Endothelial cell of umbilical vein (primary cell): ENCODE measurements at regions not wholly inside any gene's neighbourhood (a gene's known extent, or its start where the extent isn't known, plus 50 kb on each side); places are given as distances from the start of the nearest gene placed in this dataset.

Experiments
- BruUV-seq: library from RNA; stranded (reverse); fragments of 400-500 nt; replicated peaks from 2 replicates; lab custom pipeline; 2021; lab: Mats Ljungman, UMichigan
- CTCF ChIA-PET: fragments of 300-600, 350-600 bp; sonication (Branson Sonifier 250); formaldehyde crosslinking; loops from one replicate; lab custom pipeline; 2021; ENCODE audit warnings: antibody characterized with exemption, inconsistent platforms; lab: Charles Lee
- POLR2A ChIA-PET: fragments of 300-600, 350-600 bp; sonication (Branson Sonifier 250); formaldehyde crosslinking; loops from one replicate; lab custom pipeline; 2021; ENCODE audit warnings: antibody characterized with exemption, inconsistent platforms; lab: Charles Lee
- DNase-seq: peaks from one replicate; pipeline ENCODE4 v3.0.0-alpha.2; 2011; ENCODE audit warnings: low read depth, low spot score
- FAIRE-seq: peaks from 2 replicates; lab custom pipeline; 2011; peaks lifted over from hg19 to GRCh38; lab: Jason Lieb, UNC
- H2AFZ ChIP-seq: 2 replicates; pipeline ENCODE4 v1.6.0; 2012; ENCODE audit warnings: low read depth, low read length, control low read depth, inconsistent platforms
- H3K27ac ChIP-seq: 2 replicates; pipeline ENCODE4 v1.5.1; 2011; ENCODE audit warnings: low read depth, mild to moderate bottlenecking, control low read depth, low read length, moderate library complexity; ENCODE audit not compliant: insufficient read depth
- H3K27me3 ChIP-seq, 2 experiments: 2 replicates each; pipeline versions ENCODE4 v1.6.0 to v1.6.1; 2011; ENCODE audit warnings: low read length in 2 of 2, mixed read lengths in 1 of 2; ENCODE audit not compliant: control insufficient read depth in 2 of 2, insufficient read depth in 2 of 2
- H3K36me3 ChIP-seq, 2 experiments: 2 replicates in 1 of 2; 3 replicates in 1 of 2; pipeline ENCODE4 v1.5.1; 2011; ENCODE audit warnings: low read length in 2 of 2, mild to moderate bottlenecking in 1 of 2, moderate library complexity in 1 of 2; ENCODE audit not compliant: control insufficient read depth in 2 of 2, insufficient read depth in 2 of 2; ENCODE audit errors: extremely low read depth in 1 of 2
- H3K4me1 ChIP-seq: 3 replicates; pipeline ENCODE4 v1.5.1; 2011; ENCODE audit warnings: mild to moderate bottlenecking, low read length; ENCODE audit not compliant: control insufficient read depth, insufficient read depth; ENCODE audit errors: extremely low read depth
- H3K4me2 ChIP-seq: 2 replicates; pipeline ENCODE4 v1.6.1; 2011; ENCODE audit warnings: low read length, control low read depth, mixed read lengths; ENCODE audit not compliant: insufficient read depth
- H3K4me3 ChIP-seq, 3 experiments: fragments of 200-600 bp in 1 of 3; sonication (generic), shearing (Covaris generic) in 1 of 3; replicated peaks in 1 of 3; 2 replicates each; pipeline ENCODE4 v1.5.1; 2011 to 2016; ENCODE audit warnings: control low read depth in 3 of 3, low read length in 3 of 3, mild to moderate bottlenecking in 2 of 3, inconsistent platforms in 1 of 3, low read depth in 1 of 3, moderate library complexity in 1 of 3; ENCODE audit not compliant: insufficient read depth in 1 of 3
- H3K79me2 ChIP-seq: 2 replicates; pipeline ENCODE4 v1.6.0; 2012; ENCODE audit warnings: low read length, inconsistent platforms; ENCODE audit not compliant: control insufficient read depth, insufficient read depth
- H3K9ac ChIP-seq: replicated peaks from 2 replicates; pipeline ENCODE3; 2011; ENCODE audit warnings: low read length, control low read depth; ENCODE audit not compliant: insufficient read depth; ENCODE audit errors: extremely low read depth
- H3K9me1 ChIP-seq: replicated peaks from 3 replicates; pipeline ENCODE4 v1.6.0; 2011; ENCODE audit warnings: mild to moderate bottlenecking, low read length; ENCODE audit not compliant: control insufficient read depth, insufficient read depth; ENCODE audit errors: extremely low read depth
- H3K9me3 ChIP-seq: replicated peaks from 2 replicates; pipeline ENCODE4 v1.5.1; 2012; ENCODE audit warnings: low read length, inconsistent platforms; ENCODE audit not compliant: control insufficient read depth, insufficient read depth
- H4K20me1 ChIP-seq: replicated peaks from 2 replicates; pipeline ENCODE3; 2011; ENCODE audit warnings: mild to moderate bottlenecking, low read length; ENCODE audit not compliant: control insufficient read depth, insufficient read depth; ENCODE audit errors: extremely low read depth
- CTCF ChIP-seq, 2 donors: IDR thresholded peaks; 1 replicate in 1 of 2; 2 replicates in 1 of 2; pipeline ENCODE4 v1.5.1; 2011; ENCODE audit warnings: low read length in 2 of 2, mild to moderate bottlenecking in 2 of 2, moderate library complexity in 2 of 2, control low read depth in 1 of 2, inconsistent platforms in 1 of 2, low read depth in 1 of 2; ENCODE audit not compliant: insufficient read depth in 1 of 2; ENCODE audit errors: extremely low read depth in 1 of 2
- EZH2 ChIP-seq: IDR thresholded peaks from 2 replicates; pipeline ENCODE4 v1.6.1; 2012; ENCODE audit warnings: borderline replicate concordance, low read depth, mild to moderate bottlenecking, moderate library complexity, low read length, inconsistent platforms; ENCODE audit not compliant: severe bottlenecking
- FOS ChIP-seq: IDR thresholded peaks from 2 replicates; pipeline ENCODE4 v1.6.1; 2011; ENCODE audit warnings: mild to moderate bottlenecking, low read length, moderate library complexity, borderline replicate concordance; ENCODE audit not compliant: insufficient read depth
- GATA2 ChIP-seq: IDR thresholded peaks from 2 replicates; pipeline ENCODE4 v1.7.0; 2011; ENCODE audit warnings: low read depth, mild to moderate bottlenecking, moderate library complexity, mixed read lengths, low read length; ENCODE audit not compliant: insufficient read length, insufficient read depth
- JUN ChIP-seq: IDR thresholded peaks from 2 replicates; pipeline ENCODE4 v1.6.1; 2011; ENCODE audit warnings: borderline replicate concordance, low read depth; ENCODE audit not compliant: insufficient read length, insufficient read depth
- MAX ChIP-seq: IDR thresholded peaks from 2 replicates; pipeline ENCODE4 v1.6.1; 2011; ENCODE audit not compliant: insufficient read depth, insufficient read length
- MYC ChIP-seq: IDR thresholded peaks from one replicate; pipeline ENCODE4 v1.6.1; 2011; ENCODE audit warnings: mild to moderate bottlenecking, low read depth, low read length
- POLR2A ChIP-seq: IDR thresholded peaks from 2 replicates; pipeline ENCODE4 v1.6.1; 2012; ENCODE audit warnings: low read depth, mild to moderate bottlenecking, control low read depth, low read length
- POLR2AphosphoS5 ChIP-seq: IDR thresholded peaks from 2 replicates; pipeline ENCODE4 v1.6.1; 2012; ENCODE audit warnings: low read depth, mild to moderate bottlenecking, control low read depth, low read length, moderate library complexity; ENCODE audit not compliant: insufficient read depth
- dilution Hi-C: fragments of 300-500 bp; cut with MboI; formaldehyde crosslinking; loops from one replicate; pipeline ENCODE4 v1.15.0; 2019; ENCODE audit warnings: low sequenced_read_pairs; ENCODE audit not compliant: extremely low pct_ligation_motif_present
- intact Hi-C: fragments of 100-400 bp; cut with micrococcal nuclease; formaldehyde crosslinking; loops from one replicate; pipeline ENCODE4 v1.10.0; 2022

- dilution Hi-C loops = no loop called here
- H3K9me1 ChIP-seq = no peaks in the 10 kb centered on the region
- no peaks in the 10 kb centered on the region for H3K36me3 ChIP-seq
- no peak overlapping the region for H3K9ac ChIP-seq
- CTCF ChIA-PET = no interaction called here
- no peak for FAIRE-seq
- no peak for DNase-seq
- H3K4me3 ChIP-seq = no peak overlapping the region
- POLR2A ChIA-PET = no interaction called here
- H3K27me3 ChIP-seq = no peaks in the 10 kb centered on the region
- H3K9me3 ChIP-seq = no peaks in the 10 kb centered on the region
- intact Hi-C loops = no loop called here
- no peak overlapping the region for H3K27ac ChIP-seq
- no peaks in the 10 kb centered on the region for H4K20me1 ChIP-seq
- no peaks in the 10 kb centered on the region for H3K79me2 ChIP-seq
- no TSS peak for BruUV-seq
- H3K4me1 ChIP-seq = no peaks in the 10 kb centered on the region
- H3K4me2 ChIP-seq = no peak overlapping the region
- no peak for TF ChIP-seq FOS
- no peak for TF ChIP-seq CTCF (IDR thresholded peaks at IDR 0.05; ENCODE audit: extremely low read depth in 1 of 2, insufficient read depth in 1 of 2, low read depth in 1 of 2, low read length in 2 of 2)
- no peak for TF ChIP-seq POLR2AphosphoS5
- no peak for TF ChIP-seq POLR2A
- no peak for TF ChIP-seq EZH2
- TF ChIP-seq JUN = no peak
- no peak for TF ChIP-seq MYC
- TF ChIP-seq MAX = no peak
- TF ChIP-seq GATA2 = no peak
- H2AFZ ChIP-seq = no peak overlapping the region
These were observed 233.5 kb downstream of the EFNB2 start for GRCh38 chr13:106302011-106302410.
